Suprapubic skin (tissue), 4 donors: ENCODE measurements at regions not wholly inside any gene's neighbourhood (a gene's known extent, or its start where the extent isn't known, plus 50 kb on each side); places are given as distances from the start of the nearest gene placed in this dataset.

Source experiments
- CTCF ChIP-seq, 2 donors: fragments of 200-600 bp in 1 of 2; fragments of 450-650 bp in 1 of 2; sonication (generic) in 1 of 2; IDR thresholded peaks; one replicate each; pipeline ENCODE4 v1.5.1; 2016 to 2019; ENCODE audit warnings: antibody characterized with exemption in 2 of 2, mild to moderate bottlenecking in 1 of 2, moderate library complexity in 1 of 2
- EP300 ChIP-seq: sonication (generic); formaldehyde crosslinking; IDR thresholded peaks from one replicate; pipeline ENCODE4 v1.6.1; 2017; ENCODE audit warnings: antibody characterized with exemption
- POLR2AphosphoS5 ChIP-seq, 3 donors: sonication (generic); formaldehyde crosslinking; IDR thresholded peaks; one replicate each; pipeline ENCODE4 v1.6.1; 2017; ENCODE audit warnings: antibody characterized with exemption in 3 of 3

DNA sequence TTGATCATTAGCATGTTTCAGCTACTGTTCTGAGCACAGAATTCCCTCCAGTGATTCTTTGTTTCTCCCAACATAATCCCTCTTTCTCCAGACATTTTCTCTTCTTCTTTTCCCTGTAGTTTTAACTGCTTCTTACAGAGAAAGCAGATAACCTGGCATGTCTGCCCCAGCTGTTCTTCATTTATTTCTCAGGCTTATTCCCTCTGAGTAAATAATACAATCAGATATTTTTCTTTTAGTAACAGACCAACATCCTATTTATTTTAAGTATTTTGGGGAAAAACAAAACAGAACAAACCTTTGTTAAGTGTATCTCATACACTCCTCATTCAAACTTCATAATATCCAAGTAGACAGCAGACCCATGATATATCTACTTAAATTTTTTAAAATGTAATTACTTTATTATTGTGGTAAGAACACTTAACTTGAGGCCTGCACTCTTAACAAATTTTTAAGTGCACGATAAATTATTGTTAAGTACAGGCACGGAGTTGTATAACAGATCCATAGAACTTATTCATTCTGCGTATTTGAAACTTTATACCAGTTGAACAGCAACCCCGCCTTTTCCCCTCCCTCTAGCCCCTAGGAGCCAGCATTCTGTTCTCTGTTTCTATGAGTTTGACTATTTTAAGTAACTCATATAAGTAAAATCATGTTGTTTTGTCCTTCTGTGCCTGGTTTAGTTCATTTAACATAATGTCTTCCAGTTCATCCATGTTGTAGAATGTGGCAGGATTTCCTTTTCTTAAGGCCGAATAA, 540.0 kb downstream of the LMO7 start:
- TF ChIP-seq CTCF (IDR thresholded peaks at IDR 0.05), result no peak
- TF ChIP-seq POLR2AphosphoS5 (IDR thresholded peaks at IDR 0.05), result no peak
- TF ChIP-seq EP300, result no peak
